ENCODE measurements at regions not wholly inside any gene's neighbourhood (a gene's known extent, or its start where the extent isn't known, plus 50 kb on each side); places are given as distances from the start of the nearest gene placed in this dataset.

DNA sequence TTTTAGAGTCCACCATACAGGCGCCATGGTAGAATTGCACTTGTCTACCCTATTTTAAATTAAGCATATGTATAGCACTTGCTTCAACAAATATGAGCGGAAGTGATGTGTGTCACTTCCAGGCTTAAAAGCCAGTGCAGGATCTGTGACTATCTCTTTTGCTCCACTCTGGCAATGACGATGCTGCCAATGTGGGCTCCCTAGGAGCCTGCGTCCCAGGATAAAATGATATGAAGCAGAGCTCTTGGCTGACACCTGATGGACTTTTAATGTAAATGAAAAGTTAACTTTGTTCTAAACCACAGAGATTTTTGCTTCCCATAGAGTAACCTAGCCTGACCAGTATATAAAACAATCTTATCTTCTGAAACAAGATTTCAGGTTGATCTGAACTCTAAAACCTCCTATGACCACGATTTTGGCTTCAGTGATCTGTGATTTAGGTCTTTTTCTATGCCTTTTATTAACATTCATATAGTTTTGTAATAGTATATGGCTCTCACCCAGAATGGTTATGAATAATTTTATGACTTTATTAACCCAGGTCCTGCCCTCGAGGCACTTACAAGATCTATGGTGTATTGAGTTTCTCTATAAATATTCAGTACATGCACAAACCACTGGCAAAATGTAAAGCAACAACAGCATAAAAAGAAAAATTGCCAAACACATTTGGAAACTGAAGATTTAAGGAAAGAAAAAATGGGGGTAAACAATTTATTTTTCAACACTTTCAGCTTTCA is 422.5 kb upstream of the PIK3C3 start:
- H3K27me3 ChIP-seq: no peaks in the 10 kb centered on the region
- WGBS, 4 donors: 60 to 71% (median 64%) methylated on average over 6 of the region's 6 CpGs
- intact Hi-C loops (cut with DNase I): no loop called here
- H3K4me3 ChIP-seq: no peak overlapping the region
- no peak for TF ChIP-seq POLR2A (IDR thresholded peaks at IDR 0.05)
- TF ChIP-seq, protein P1, sequence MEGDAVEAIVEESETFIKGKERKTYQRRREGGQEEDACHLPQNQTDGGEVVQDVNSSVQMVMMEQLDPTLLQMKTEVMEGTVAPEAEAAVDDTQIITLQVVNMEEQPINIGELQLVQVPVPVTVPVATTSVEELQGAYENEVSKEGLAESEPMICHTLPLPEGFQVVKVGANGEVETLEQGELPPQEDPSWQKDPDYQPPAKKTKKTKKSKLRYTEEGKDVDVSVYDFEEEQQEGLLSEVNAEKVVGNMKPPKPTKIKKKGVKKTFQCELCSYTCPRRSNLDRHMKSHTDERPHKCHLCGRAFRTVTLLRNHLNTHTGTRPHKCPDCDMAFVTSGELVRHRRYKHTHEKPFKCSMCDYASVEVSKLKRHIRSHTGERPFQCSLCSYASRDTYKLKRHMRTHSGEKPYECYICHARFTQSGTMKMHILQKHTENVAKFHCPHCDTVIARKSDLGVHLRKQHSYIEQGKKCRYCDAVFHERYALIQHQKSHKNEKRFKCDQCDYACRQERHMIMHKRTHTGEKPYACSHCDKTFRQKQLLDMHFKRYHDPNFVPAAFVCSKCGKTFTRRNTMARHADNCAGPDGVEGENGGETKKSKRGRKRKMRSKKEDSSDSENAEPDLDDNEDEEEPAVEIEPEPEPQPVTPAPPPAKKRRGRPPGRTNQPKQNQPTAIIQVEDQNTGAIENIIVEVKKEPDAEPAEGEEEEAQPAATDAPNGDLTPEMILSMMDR (IDR thresholded peaks at IDR 0.05): peak in 3 of 12 donors; percentile 4 to 23 (median 15)
- H3K36me3 ChIP-seq: no peaks in the 10 kb centered on the region
- DNase-seq (no peak), ATAC-seq (no peak)
- H3K27ac ChIP-seq: no peak overlapping the region
- H3K9me3 ChIP-seq: no peaks in the 10 kb centered on the region
- H3K4me1 ChIP-seq: no peaks in the 10 kb centered on the region

DNA sequence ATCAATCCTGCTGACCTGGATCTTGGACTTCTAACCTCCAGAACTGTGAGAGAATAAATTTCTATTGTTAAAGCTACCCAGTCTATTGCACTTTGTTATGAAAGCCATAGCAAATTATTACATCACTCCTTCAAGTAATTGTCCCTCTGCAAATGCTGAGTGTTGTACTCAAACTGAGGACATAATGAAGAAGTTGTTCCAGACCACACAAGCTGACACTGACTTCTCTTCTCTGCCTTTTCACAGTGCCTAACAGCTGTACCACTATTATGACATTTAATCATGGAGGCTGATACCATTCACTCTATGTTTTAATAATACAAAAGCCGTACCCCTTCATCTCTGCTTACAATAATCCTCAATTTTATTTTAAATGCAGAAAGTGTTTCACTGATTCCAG is 424.1 kb upstream of the PIK3C3 start:
- intact Hi-C loops (cut with DNase I): no loop called here
- no peak overlapping the region for H3K4me3 ChIP-seq
- H3K27me3 ChIP-seq: no peaks in the 10 kb centered on the region
- H3K36me3 ChIP-seq: no peaks in the 10 kb centered on the region
- 94 to 98% (median 97%) methylated on average over 1 of the region's 1 CpG for WGBS, 4 donors
- DNase-seq (no peak), ATAC-seq (no peak)
- no peak overlapping the region for H3K27ac ChIP-seq
- TF ChIP-seq POLR2A (IDR thresholded peaks at IDR 0.05): no peak
- TF ChIP-seq, protein P1 (IDR thresholded peaks at IDR 0.05): no peak
- H3K9me3 ChIP-seq: no peaks in the 10 kb centered on the region
- H3K4me1 ChIP-seq: no peaks in the 10 kb centered on the region

DNA sequence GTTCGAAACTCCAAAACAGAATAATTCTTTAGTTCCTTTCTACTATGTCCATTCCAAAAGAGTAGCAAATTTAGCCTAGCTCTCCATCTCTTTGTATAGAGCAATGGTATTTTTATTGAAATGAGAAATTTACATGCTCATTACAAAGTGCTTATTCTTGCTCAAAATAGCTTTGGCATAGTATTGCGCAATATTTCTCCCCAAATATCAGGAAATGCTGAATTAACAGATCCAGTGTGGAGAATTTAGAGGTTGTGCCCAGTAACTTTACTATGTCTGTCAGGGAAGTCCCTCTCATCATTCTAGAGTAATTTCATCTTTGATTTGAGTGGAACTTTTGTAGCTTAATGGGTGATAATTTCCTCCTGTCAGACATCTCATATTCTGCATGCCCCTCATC is 425.9 kb upstream of the PIK3C3 start:
- intact Hi-C loops (cut with DNase I): no loop called here
- TF ChIP-seq, protein P1 (IDR thresholded peaks at IDR 0.05): no peak
- no peak for TF ChIP-seq POLR2A (IDR thresholded peaks at IDR 0.05)
- no peak for DNase-seq
- Histone ChIP-seq H3K36me3 (no peaks in the 10 kb centered on the region), H3K4me1 (no peaks in the 10 kb centered on the region), H3K27ac (no peak overlapping the region), H3K27me3 (no peaks in the 10 kb centered on the region), H3K9me3 (no peaks in the 10 kb centered on the region), H3K4me3 (no peak overlapping the region)
- 85 to 98% (median 96%) methylated on average over 2 of the region's 2 CpGs for WGBS, 4 donors
- no peak for ATAC-seq

DNA sequence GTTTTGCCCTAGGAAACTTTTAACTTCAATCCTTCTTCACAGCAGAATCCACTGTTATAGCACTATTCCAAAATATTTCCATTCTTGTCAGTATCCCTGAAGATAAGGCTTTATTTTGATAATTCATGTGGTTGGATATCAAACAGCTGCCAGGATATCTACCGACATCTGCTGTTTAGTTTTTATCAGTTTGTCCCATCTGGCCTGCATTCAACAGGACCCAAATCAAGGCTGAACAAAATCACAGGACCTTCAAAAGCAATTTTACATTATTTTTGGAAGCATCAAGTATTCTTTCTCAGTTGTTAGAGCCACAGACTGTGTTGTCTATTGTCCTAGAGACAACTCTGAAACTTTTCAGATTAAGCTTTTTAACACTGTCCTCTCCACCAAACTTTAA is 429.0 kb upstream of the PIK3C3 start:
- no peak for DNase-seq
- H3K27ac ChIP-seq: no peak overlapping the region
- no peak for ATAC-seq
- no peaks in the 10 kb centered on the region for H3K36me3 ChIP-seq
- no peaks in the 10 kb centered on the region for H3K27me3 ChIP-seq
- no peak overlapping the region for H3K4me3 ChIP-seq
- H3K4me1 ChIP-seq: no peaks in the 10 kb centered on the region
- H3K9me3 ChIP-seq: no peaks in the 10 kb centered on the region
- WGBS, 4 donors: 24 to 45% (median 29%) methylated on average over 1 of the region's 1 CpG
- intact Hi-C loops (cut with DNase I): no loop called here
- TF ChIP-seq POLR2A (IDR thresholded peaks at IDR 0.05): no peak
- TF ChIP-seq, protein P1 (IDR thresholded peaks at IDR 0.05): no peak
